ENCODE measurements at regions not wholly inside any gene's neighbourhood (a gene's known extent, or its start where the extent isn't known, plus 50 kb on each side); places are given as distances from the start of the nearest gene placed in this dataset.

- DNase-seq (ENCODE audit: low read depth) = no peak
- no peak for TF ChIP-seq CTCF (IDR thresholded peaks at IDR 0.05; ENCODE audit: low read depth, low read length, missing control alignments)
- no peak overlapping the region for H3K4me3 ChIP-seq (ENCODE audit: low read depth, low read length)
These were observed 222.4 kb downstream of the ANTXR2 start for GRCh38 chr4:79850626-79851025.

- no peak overlapping the region for H3K4me3 ChIP-seq (ENCODE audit: low read depth, low read length)
These were observed 224.7 kb downstream of the ANTXR2 start for GRCh38 chr4:79848329-79848728.

GRCh38 chr4:79847411-79847810, 225.6 kb downstream of the ANTXR2 start:
- TF ChIP-seq CTCF (IDR thresholded peaks at IDR 0.05; ENCODE audit: low read depth, low read length, missing control alignments) = no peak
- DNase-seq (ENCODE audit: low read depth) = no peak
- no peak overlapping the region for H3K4me3 ChIP-seq (ENCODE audit: low read depth, low read length)

More at GRCh38 chr4:79848329-79848728, 224.7 kb downstream of the ANTXR2 start:
- no peak for DNase-seq (ENCODE audit: low read depth)
- TF ChIP-seq CTCF (IDR thresholded peaks at IDR 0.05; ENCODE audit: low read depth, low read length, missing control alignments) = no peak

- no peak for DNase-seq (ENCODE audit: low read depth)
- no peak overlapping the region for H3K4me3 ChIP-seq (ENCODE audit: low read depth, low read length)
- TF ChIP-seq CTCF (IDR thresholded peaks at IDR 0.05; ENCODE audit: low read depth, low read length, missing control alignments) = no peak
These were observed 230.9 kb downstream of the ANTXR2 start for GRCh38 chr4:79842162-79842561.

- TF ChIP-seq CTCF (IDR thresholded peaks at IDR 0.05; ENCODE audit: low read depth, low read length, missing control alignments) = no peak
- DNase-seq (ENCODE audit: low read depth) = no peak
These were observed 239.2 kb downstream of the ANTXR2 start for GRCh38 chr4:79833857-79834256.

GRCh38 chr4:79831701-79832514, 241.1 kb downstream of the ANTXR2 start:
- no peak for TF ChIP-seq CTCF (IDR thresholded peaks at IDR 0.05; ENCODE audit: low read depth, low read length, missing control alignments)
- no peak overlapping the region for H3K4me3 ChIP-seq (ENCODE audit: low read depth, low read length)
- DNase-seq (ENCODE audit: low read depth) = no peak

More at GRCh38 chr4:79833857-79834256, 239.2 kb downstream of the ANTXR2 start:
- no peak overlapping the region for H3K4me3 ChIP-seq (ENCODE audit: low read depth, low read length)

- no peak for DNase-seq (ENCODE audit: low read depth)
- H3K4me3 ChIP-seq (ENCODE audit: low read depth, low read length) = no peak overlapping the region
- TF ChIP-seq CTCF (IDR thresholded peaks at IDR 0.05; ENCODE audit: low read depth, low read length, missing control alignments) = no peak
These were observed 241.9 kb downstream of the ANTXR2 start for GRCh38 chr4:79831119-79831528.

All from GM12864 (cell line).